Heart left ventricle (tissue), 13 donors: ENCODE measurements at regions not wholly inside any gene's neighbourhood (a gene's known extent, or its start where the extent isn't known, plus 50 kb on each side); places are given as distances from the start of the nearest gene placed in this dataset.

Experiments used
- POLR2A ChIP-seq, 2 donors: fragments of 450-650 bp; IDR thresholded peaks; one replicate each; pipeline ENCODE4 v1.6.1; 2017; ENCODE audit warnings: antibody characterized with exemption in 2 of 2, mild to moderate bottlenecking in 2 of 2, moderate library complexity in 2 of 2
- TF ChIP-seq, protein P1 (sequence below), 12 donors: fragments of 200-600 bp; sonication (generic) in 4 of 12; IDR thresholded peaks; one replicate each; pipeline versions ENCODE4 v1.5.0 to v1.8.0; 2018 to 2022; ENCODE audit warnings: antibody characterized with exemption in 12 of 12, mild to moderate bottlenecking in 5 of 12
- donor health status: ischemic (EF 13 %, LVEDD 7.1; RV severe dilation, severe dysfunction).
- donor health status: DM: no; HTN: yes; CAD: no.
- donor health status: DM: no; HTN: no; CAD: no.
- donor health status: ischemic (EF 25% LVEDD 6.9; RV normal size, moderate dysfunction).
- donor health status: ischemic (EF 25% LVEDD 5.7; RV mildly dilated, moderate dysfunction).
- donor health status: ischemic (EF 35%, LVEDD 5.7; RV mildly dilated, moderate dysfunction).
- donor health status: nonischemic (EF 11% LVEDD 7.7; RV severe dilation, severe dysfunction).
- donor health status: DM: yes; HTN: yes; CAD: no.
- donor health status: PGD.
- donor health status: ischemic (EF 29% LVEDD 5.4; RV normal size, mild dysfunction).
- donor health status: nonischemic (EF 23%, LVEDD 6.1; RV moderate dilation, normal function).

DNA sequence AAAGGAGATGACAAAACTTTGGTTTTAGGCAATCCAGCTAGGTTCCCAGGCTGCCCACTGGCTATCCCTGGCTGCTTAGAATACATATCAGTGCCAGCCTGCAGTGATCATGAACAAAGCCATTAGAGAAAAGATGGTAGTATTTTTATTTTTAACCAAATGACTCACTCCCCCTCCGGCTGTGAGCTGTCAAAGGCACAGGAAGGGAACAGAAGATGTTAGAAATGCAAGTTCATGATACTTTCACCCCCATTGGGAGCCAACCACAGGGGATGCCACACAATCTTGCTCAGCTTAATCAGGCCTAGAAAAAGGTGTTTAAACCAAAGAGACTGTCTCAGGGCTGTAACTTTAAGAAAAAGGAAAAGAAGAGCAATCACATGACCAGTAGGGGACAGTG lies 70.3 kb upstream of the ASTN2 start:
- no peak for TF ChIP-seq POLR2A (IDR thresholded peaks at IDR 0.05)
- TF ChIP-seq, protein P1, sequence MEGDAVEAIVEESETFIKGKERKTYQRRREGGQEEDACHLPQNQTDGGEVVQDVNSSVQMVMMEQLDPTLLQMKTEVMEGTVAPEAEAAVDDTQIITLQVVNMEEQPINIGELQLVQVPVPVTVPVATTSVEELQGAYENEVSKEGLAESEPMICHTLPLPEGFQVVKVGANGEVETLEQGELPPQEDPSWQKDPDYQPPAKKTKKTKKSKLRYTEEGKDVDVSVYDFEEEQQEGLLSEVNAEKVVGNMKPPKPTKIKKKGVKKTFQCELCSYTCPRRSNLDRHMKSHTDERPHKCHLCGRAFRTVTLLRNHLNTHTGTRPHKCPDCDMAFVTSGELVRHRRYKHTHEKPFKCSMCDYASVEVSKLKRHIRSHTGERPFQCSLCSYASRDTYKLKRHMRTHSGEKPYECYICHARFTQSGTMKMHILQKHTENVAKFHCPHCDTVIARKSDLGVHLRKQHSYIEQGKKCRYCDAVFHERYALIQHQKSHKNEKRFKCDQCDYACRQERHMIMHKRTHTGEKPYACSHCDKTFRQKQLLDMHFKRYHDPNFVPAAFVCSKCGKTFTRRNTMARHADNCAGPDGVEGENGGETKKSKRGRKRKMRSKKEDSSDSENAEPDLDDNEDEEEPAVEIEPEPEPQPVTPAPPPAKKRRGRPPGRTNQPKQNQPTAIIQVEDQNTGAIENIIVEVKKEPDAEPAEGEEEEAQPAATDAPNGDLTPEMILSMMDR (IDR thresholded peaks at IDR 0.05) = no peak
